AG09309 (cell line): ENCODE measurements at regions not wholly inside any gene's neighbourhood (a gene's known extent, or its start where the extent isn't known, plus 50 kb on each side); places are given as distances from the start of the nearest gene placed in this dataset.

Source experiments
- DNase-seq: peaks from one replicate; pipeline ENCODE4 v3.0.0-alpha.2; 2010; ENCODE audit warnings: low read depth
- H3K4me3 ChIP-seq: 2 replicates; pipeline ENCODE4 v1.5.1; 2011; ENCODE audit warnings: mild to moderate bottlenecking, low read depth, low read length, moderate library complexity; ENCODE audit not compliant: control insufficient read depth
- CTCF ChIP-seq: IDR thresholded peaks from 2 replicates; pipeline ENCODE4 v1.5.1; 2011; ENCODE audit warnings: mild to moderate bottlenecking, low read depth, low read length, inconsistent platforms; ENCODE audit not compliant: insufficient read depth, control insufficient read depth; ENCODE audit errors: missing control alignments

DNA sequence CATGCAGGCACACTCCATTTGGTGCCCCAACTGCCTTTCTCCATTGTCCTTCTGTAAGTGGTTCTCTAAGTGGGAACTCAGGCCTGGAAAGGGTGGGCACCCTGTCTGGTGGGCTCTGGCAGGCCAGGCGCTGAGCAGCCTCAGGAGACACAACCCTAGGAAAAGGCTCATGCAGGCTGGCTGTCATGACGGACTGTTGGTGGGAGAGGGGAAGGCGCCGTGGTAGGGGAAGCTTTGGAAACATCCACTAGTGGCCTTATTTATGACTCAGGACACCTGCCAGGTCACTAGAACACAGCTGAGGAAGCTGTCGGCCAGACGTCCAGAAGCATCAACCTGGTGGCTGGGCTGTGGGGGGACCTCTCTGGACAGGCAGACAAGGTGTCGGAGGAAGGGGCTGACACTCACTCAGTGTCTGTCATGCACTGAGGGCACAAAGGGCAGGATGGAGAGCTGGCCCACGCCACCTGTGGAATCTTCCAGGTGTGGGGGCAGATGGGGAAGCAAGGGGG, 216.0 kb downstream of the SEC14L1 start:
- DNase-seq, result no peak
- no peak for TF ChIP-seq CTCF
- no peak overlapping the region for H3K4me3 ChIP-seq

DNA sequence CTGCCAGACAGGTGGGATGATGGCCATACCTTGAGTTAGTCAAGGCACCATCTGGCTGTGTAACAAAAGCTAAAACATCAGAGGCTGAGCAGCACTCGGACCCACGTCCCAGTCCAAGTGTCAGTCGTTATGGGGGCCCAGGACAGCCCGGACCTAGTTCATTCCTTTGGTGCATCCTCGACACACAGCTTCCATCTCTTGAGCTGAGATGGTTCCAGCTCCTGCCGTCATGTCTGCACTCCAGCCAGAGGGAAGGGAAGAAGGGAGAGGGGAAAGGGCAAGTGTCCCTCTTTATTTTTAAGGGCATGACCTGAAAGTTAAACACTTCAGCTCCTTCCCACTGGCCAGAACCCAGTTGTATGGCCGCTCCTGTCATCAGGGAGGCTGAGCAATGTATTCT, 218.0 kb downstream of the SEC14L1 start:
- H3K4me3 ChIP-seq, result no peak overlapping the region
- no peak for TF ChIP-seq CTCF
- no peak for DNase-seq

GRCh38 chr17:77359236-77359635, 218.5 kb downstream of the SEC14L1 start:
- no peak for TF ChIP-seq CTCF
- H3K4me3 ChIP-seq, result no peak overlapping the region
- DNase-seq, result no peak

- no peak for DNase-seq
- H3K4me3 ChIP-seq, result no peak overlapping the region
- TF ChIP-seq CTCF, result no peak
Observed at GRCh38 chr17:77361986-77362620, 221.3 kb downstream of the SEC14L1 start.

DNA sequence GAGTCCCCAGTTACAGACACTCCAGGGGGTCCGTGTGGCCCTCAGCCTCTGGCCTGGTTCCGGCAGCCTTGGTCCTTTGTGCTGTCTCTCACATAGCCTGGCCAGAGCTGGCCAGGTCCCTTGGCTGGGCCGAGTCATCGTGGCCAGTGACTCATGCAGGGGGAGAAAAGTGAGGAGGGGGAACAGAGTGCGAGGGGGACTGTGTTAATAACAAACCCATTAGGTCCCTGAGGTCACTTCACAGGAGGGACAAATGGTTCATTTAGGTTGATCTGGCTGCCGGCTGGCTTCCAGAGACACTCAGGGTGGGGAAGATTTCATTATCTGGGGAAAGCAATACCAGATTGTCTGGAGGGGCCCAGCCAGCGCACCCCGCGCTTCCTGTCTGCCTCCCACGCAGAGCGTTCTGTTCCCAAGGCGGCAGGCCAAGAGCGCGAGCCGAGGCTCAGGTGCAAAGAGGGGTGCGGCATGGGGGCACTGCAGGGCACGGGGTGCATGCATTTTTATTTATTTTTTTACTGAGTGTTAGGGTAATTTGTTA, 223.1 kb downstream of the SEC14L1 start:
- DNase-seq, result no peak
- TF ChIP-seq CTCF, result no peak
- H3K4me3 ChIP-seq, result no peak overlapping the region

- no peak for DNase-seq
- TF ChIP-seq CTCF, result no peak
Observed at GRCh38 chr17:77364381-77364911, 223.7 kb downstream of the SEC14L1 start.

More at GRCh38 chr17:77364381-77364911, 223.7 kb downstream of the SEC14L1 start:
- H3K4me3 ChIP-seq, result no peak overlapping the region
